ENCODE measurements at regions not wholly inside any gene's neighbourhood (a gene's known extent, or its start where the extent isn't known, plus 50 kb on each side); places are given as distances from the start of the nearest gene placed in this dataset.

DNA sequence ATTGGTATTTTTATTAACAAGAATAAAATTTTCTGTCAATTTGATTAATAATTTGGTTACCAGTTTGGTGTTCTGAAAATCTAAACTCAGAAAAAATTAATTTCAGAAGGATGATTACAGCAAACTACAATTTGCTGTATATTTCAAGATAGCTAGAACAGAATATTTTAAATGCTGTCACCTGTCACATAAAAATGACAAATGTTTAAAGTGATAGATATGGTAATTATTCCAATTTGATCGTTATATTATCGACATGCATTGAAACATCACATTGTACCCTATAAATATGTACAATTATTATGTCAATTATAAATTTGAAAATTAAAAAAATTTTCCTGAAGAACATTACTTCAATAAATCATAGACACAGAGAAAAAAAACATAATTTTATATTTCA is 56.9 kb upstream of the SLITRK5 start:
- DNase-seq: no peak
